HG03342 (cell line): ENCODE measurements at regions not wholly inside any gene's neighbourhood (a gene's known extent, or its start where the extent isn't known, plus 50 kb on each side); places are given as distances from the start of the nearest gene placed in this dataset.

Experiments used
- ATAC-seq: cut with Tn5 transposase; IDR thresholded peaks from one replicate; pipeline ENCODE4 v1.9.1; 2021; ENCODE audit warnings: mild to moderate bottlenecking, moderate library complexity; ENCODE audit not compliant: unreplicated experiment

DNA sequence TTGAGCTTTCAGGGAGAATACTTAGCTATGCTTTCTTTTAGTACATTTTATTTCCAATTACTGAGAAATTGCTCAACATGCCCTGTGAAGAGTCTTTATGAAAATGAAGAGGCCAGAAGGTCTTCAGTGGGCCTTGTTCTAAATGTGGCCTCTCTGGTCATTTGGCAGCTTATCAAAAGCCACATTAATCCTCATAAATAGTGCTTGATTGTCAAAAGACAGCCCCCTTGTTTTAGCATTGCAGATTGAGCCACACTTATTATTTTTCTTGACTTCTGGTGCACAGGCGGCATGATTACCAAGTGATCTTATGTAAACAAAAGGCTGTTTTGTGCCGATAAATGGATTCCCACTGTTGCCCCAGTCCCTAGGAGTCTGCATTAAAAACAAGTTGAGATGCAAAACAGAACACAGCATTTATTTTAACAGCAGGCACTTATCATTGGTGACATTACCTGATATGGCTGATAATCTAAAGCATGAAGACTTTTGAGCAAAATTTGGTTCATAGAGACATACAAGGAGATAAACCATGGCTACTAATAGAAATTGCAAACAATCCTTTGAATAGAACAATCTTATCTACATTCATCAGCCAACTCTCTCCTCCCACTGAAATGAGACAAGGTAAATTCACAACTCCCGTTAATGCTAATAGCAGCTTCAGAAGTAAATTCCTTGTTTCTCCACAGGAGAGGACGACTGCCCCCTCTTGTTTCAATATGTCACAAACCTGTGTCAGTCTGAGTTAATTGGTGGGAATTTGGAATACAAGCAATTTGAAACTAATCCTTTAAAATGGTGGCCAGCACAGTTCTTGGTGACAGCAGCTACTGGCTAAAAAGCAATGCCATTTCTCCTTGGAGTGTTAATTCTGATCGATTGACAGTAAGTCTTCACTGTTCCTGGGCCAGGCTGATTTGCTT lies 194.3 kb downstream of the NSUN3 start:
- ATAC-seq, result no peak

DNA sequence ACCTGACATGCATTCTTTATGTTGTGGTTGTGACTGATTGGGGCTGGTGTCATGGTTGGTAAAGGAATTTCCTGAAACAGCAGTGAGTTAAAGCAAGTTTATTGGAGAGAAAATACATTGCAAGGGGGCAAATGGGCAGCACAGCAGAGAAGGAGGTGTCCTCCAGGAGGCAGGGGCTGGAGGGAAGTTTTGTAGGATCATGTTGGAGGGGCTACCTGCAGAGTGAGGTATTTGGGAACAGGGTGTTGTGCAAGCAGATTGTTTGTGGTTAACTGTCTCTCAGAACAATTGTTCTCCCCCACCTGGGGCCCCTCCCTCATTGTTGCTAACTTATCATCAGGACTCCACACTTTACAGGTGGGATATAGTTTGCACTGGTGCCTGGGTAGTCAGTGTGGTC lies 196.0 kb downstream of the NSUN3 start:
- no peak for ATAC-seq

DNA sequence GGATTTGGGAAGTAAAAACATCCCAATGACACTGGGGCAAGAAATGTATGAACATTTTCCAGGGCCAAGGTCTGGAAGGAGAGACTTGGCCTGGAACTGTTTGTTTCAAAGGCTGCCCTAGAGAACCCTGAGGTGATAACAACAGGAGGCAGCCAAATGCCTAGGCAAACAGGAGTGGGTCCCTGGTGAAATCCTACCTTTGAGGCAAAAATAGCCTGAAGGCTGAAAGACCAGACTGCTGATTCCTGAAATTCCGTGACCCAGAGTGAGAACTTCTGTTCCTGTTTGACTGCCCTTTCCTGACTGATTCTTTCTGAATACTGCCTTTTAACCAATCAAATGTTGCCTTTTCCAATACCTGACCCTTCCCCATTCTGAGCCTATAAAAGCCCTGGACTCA lies 196.4 kb downstream of the NSUN3 start:
- ATAC-seq, result no peak

DNA sequence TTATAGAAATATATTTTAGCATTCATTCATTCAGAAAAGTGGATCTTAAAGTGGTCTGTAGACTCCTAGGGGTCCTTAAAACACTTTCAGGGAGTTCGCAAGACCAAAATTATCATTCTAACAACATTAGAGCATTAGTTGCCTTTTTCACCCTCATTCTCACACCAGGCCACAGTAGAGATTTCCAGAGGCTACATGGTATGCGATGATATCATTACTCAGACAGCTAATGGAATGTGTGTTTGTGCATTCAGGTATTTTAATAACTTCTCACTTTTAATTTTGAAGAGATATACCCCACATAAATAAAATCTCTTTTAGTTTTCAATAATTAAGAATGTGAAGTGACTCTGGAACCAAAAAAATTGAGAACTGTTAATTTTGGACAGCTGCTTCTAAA lies 206.9 kb downstream of the NSUN3 start:
- ATAC-seq, result no peak

DNA sequence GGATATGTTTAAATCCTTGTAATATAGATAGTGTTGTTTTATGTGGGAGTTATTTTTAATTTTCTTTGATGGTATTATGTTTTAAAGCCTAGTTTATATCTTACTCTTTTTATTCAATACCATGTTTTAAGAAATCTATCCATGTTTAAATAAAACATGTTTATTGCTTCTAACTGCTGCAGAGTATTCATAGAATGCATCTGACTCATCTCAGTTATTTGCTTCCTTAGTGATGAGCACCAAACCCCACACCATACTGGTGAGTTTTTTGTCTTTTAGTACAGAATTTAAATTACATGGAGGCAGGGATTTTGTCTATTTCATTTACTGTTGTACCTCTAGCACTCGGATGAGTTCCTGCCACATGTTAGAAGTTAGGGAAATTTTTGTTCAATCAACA lies 209.2 kb downstream of the NSUN3 start:
- no peak for ATAC-seq

DNA sequence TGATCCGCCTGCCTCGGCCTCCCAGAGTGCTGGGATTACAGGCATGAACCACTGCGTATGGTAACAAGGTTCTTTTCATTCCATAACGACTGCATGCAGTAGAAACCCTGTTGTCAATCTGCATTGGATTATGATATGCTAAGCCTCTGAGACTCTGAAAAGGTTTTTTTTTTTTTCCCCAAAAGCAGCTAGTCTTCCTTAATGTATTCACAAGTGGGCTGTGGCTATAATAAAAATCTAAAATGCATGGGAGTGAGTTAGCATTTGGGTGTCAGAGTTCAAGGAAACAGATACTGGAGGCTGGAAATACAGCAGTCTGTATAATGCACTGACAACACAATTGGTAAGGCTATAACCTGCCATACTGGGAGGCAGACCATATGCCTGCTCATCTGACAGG lies 218.1 kb downstream of the NSUN3 start:
- ATAC-seq, result no peak

- no peak for ATAC-seq
Observed at GRCh38 chr3:94285872-94286271, 223.0 kb downstream of the NSUN3 start.

DNA sequence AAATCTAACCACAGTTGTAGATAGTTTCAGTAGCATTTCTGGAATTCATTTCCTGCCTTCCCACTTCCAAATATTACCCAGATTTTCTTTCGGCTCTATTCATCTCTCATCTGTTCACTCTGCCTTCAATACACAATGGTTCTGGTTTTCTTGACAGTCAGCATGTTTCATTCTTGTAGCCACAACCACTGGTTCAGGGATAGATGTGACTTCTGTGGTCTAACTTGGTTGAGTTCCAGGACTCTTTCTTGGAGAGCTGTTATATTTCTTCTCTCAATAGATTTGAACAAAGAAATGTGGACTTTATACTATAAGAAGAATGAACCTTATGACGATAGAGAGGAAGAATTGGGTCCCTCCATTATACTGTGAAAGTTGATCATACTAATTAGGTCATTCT lies 228.8 kb downstream of the NSUN3 start:
- no peak for ATAC-seq

- ATAC-seq, result no peak
Observed at GRCh38 chr3:94292151-94292550, 229.3 kb downstream of the NSUN3 start.

DNA sequence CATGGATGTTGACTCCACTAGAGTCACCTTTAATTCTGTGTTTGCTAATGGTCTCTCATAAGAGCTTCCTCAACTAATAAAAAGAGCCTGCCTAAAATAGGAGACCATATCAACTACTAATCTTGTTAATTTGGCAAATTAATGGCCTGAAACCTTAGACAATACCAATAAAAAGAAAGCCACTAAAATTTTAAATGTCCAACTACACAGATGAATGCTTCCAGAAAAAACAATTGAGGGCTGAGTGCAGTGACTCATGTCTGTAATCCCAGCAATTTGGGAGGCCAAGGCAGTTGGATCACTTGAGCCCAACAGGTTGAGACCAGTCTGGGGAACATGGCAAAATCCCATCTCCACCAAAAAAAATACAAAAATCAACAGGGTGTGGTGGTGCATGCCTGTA lies 230.9 kb downstream of the NSUN3 start:
- no peak for ATAC-seq

- ATAC-seq, result no peak
Observed at GRCh38 chr3:94294806-94295205, 231.9 kb downstream of the NSUN3 start.

DNA sequence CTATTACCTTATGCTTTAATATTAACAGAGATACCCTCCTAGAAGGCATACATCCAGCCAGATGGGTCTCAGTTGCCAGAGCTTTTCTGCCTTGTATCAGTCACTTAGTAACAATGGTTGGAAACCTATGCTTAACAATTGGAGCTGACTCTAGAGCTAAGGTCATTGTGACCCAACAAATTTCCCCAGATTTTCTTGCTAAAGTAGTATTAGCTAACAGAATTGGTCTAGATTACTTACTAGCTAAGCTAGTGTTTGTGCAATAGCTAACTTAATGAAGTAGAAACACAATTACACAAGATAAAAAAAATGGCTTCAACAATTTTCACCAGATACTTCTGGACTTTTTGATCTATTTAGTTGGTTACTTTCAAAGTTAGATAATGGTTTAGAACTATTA lies 236.9 kb downstream of the NSUN3 start:
- no peak for ATAC-seq

- no peak for ATAC-seq
Observed at GRCh38 chr3:94301366-94301765, 238.5 kb downstream of the NSUN3 start.

GRCh38 chr3:94303266-94303665 lies 240.4 kb downstream of the NSUN3 start:
- no peak for ATAC-seq

- ATAC-seq, result no peak
Observed at GRCh38 chr3:94303897-94304296, 241.0 kb downstream of the NSUN3 start.

- no peak for ATAC-seq
Observed at GRCh38 chr3:94304954-94305353, 242.1 kb downstream of the NSUN3 start.

GRCh38 chr3:94305835-94306611 lies 243.2 kb downstream of the NSUN3 start:
- no peak for ATAC-seq

GRCh38 chr3:94307588-94307987 lies 244.7 kb downstream of the NSUN3 start:
- no peak for ATAC-seq

DNA sequence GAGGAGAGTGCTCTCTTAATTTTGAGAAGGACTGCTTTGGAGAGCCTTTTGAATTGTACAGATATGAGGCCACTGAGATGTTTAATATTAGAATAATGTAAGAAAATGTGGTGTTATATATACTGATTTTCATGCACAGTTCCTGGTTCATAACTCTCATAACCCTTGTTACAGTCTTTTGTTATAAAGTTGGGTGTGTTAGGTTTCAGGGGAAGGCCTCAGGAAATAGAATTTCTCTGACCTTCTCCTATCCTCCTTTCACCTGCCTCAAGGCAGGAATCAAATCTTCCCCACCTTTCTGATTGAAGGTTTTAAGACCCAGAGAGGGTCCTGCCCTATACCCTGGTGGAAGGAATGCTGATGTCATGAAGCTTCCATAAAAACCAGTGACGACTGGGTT lies 245.9 kb downstream of the NSUN3 start:
- ATAC-seq, result no peak

DNA sequence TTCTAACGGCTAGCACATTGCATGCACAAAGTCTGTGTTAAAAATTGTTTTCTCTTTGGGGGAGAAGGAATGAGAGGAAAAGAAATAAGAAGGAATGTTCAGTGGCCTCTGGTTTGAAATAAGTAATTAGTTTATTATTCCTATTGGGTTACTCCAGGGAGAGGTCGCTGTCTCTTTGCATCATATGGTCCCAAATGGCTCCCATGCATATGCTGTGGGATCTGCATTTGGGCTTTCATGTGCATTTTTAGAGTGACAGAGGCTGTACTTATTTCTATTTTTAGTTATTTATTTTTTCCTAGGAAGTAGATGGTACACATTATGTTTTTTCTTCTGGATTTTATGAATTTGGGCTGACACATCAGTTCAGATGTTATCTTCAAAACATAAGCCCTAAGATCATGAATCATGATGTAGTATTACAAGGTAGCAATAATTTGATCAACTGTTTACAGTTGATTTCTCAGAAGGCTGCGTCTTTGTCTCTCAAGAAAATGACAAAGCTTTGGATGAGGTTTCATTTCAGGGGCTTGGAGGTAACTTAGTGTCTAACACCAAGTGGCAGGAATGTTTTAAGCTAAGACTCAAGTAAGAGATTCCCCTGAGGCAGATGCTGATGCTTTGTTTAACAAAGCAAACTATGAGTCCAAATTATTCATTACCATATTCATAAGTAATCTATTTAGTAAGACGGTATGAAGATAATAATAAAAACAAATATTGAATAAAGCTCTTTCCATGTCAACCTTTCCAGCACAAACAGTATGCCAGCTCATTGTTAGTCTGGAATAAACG lies 247.7 kb downstream of the NSUN3 start:
- ATAC-seq, result no peak

GRCh38 chr3:94311651-94312050 lies 248.8 kb downstream of the NSUN3 start:
- no peak for ATAC-seq
